Loucy (cell line): ENCODE measurements at regions not wholly inside any gene's neighbourhood (a gene's known extent, or its start where the extent isn't known, plus 50 kb on each side); places are given as distances from the start of the nearest gene placed in this dataset.
"Not testable (repeated sequence)": the region's sequence is repeated elsewhere in the genome, so short reads cannot be mapped to it uniquely, and the experiment has no call there.

Source experiments
- H2AFZ ChIP-seq: fragments of 200-600 bp; sonication (generic); 2 replicates; pipeline ENCODE4 v1.6.0; 2016; ENCODE audit warnings: antibody characterized with exemption, mild to moderate bottlenecking, low read length, moderate library complexity
- H3F3A ChIP-seq: fragments of 200-600 bp; 2 replicates; pipeline ENCODE4 v1.6.0; 2016; ENCODE audit warnings: antibody characterized with exemption, low read depth, mild to moderate bottlenecking
- H3K27me3 ChIP-seq: fragments of 200-600 bp; sonication (generic); 2 replicates; pipeline ENCODE4 v1.6.1; 2014; ENCODE audit warnings: low read length, mild to moderate bottlenecking; ENCODE audit not compliant: insufficient read depth, poor library complexity, severe bottlenecking
- H3K36me3 ChIP-seq: fragments of 200-600 bp; sonication (generic); 2 replicates; pipeline ENCODE4 v1.6.1; 2016; ENCODE audit warnings: low read length; ENCODE audit not compliant: insufficient read depth
- H3K4me1 ChIP-seq: fragments of 200-600 bp; sonication (generic); 2 replicates; pipeline ENCODE4 v1.5.1; 2014; ENCODE audit warnings: low read length, mild to moderate bottlenecking; ENCODE audit not compliant: insufficient read depth, poor library complexity, severe bottlenecking
- H3K4me2 ChIP-seq: fragments of 200-600 bp; sonication (generic); 2 replicates; pipeline ENCODE4 v1.6.0; 2014; ENCODE audit warnings: antibody characterized with exemption, low read length, low read depth, mild to moderate bottlenecking; ENCODE audit not compliant: poor library complexity, severe bottlenecking
- H3K4me3 ChIP-seq: fragments of 200-600 bp; sonication (generic); 2 replicates; pipeline ENCODE4 v1.5.1; 2014; ENCODE audit warnings: low read length, mild to moderate bottlenecking, mixed read lengths; ENCODE audit not compliant: poor library complexity, severe bottlenecking
- H3K79me2 ChIP-seq: fragments of 200-600 bp; sonication (generic); 2 replicates; pipeline ENCODE4 v1.6.1; 2014; ENCODE audit warnings: low read length; ENCODE audit not compliant: insufficient read depth
- H3K9ac ChIP-seq: fragments of 200-600 bp; sonication (generic); 2 replicates; pipeline ENCODE4 v1.6.0; 2014; ENCODE audit warnings: mild to moderate bottlenecking, low read depth, low read length, moderate library complexity; ENCODE audit not compliant: poor library complexity, severe bottlenecking
- H3K9me2 ChIP-seq: fragments of 200-600 bp; sonication (generic); replicated peaks from 2 replicates; pipeline ENCODE4 v1.6.1; 2016; ENCODE audit warnings: low read depth, low read length, mixed read lengths
- H3K9me3 ChIP-seq: fragments of 200-600 bp; sonication (generic); 2 replicates; pipeline ENCODE4 v1.6.1; 2014; ENCODE audit warnings: mild to moderate bottlenecking, antibody characterized with exemption, low read length, low read depth; ENCODE audit not compliant: insufficient read depth
- H4K20me1 ChIP-seq: fragments of 200-600 bp; sonication (generic); 2 replicates; pipeline ENCODE4 v1.6.0; 2014; ENCODE audit warnings: antibody characterized with exemption, low read length, mild to moderate bottlenecking; ENCODE audit not compliant: insufficient read depth, poor library complexity, severe bottlenecking
- EZH2phosphoT487 ChIP-seq: fragments of 200-600 bp; IDR thresholded peaks from 2 replicates; pipeline ENCODE4 v1.6.1; 2018; ENCODE audit warnings: antibody characterized with exemption, mild to moderate bottlenecking, moderate library complexity, borderline replicate concordance
- TF ChIP-seq, protein P1 (sequence below): fragments of 200-600 bp; sonication (generic); conservative IDR thresholded peaks from 2 replicates; pipeline ENCODE4 v1.5.1; 2014; ENCODE audit warnings: mild to moderate bottlenecking, antibody characterized with exemption, low read length

- Histone ChIP-seq H3K9ac (no peak overlapping the region), H3K79me2 (no peaks in the 10 kb centered on the region), H3F3A (no peaks in the 10 kb centered on the region), H3K4me1 (peaks cover 38% of the 10 kb centered on the region), H3K9me3 (no peaks in the 10 kb centered on the region), H3K27me3 (no peaks in the 10 kb centered on the region), H2AFZ (no peak overlapping the region), H4K20me1 (no peaks in the 10 kb centered on the region), H3K4me2 (no peak overlapping the region), H3K36me3 (no peaks in the 10 kb centered on the region), H3K4me3 (no peak overlapping the region), H3K9me2 (no peaks in the 10 kb centered on the region)
- TF ChIP-seq EZH2phosphoT487: no peak
- TF ChIP-seq, protein P1, sequence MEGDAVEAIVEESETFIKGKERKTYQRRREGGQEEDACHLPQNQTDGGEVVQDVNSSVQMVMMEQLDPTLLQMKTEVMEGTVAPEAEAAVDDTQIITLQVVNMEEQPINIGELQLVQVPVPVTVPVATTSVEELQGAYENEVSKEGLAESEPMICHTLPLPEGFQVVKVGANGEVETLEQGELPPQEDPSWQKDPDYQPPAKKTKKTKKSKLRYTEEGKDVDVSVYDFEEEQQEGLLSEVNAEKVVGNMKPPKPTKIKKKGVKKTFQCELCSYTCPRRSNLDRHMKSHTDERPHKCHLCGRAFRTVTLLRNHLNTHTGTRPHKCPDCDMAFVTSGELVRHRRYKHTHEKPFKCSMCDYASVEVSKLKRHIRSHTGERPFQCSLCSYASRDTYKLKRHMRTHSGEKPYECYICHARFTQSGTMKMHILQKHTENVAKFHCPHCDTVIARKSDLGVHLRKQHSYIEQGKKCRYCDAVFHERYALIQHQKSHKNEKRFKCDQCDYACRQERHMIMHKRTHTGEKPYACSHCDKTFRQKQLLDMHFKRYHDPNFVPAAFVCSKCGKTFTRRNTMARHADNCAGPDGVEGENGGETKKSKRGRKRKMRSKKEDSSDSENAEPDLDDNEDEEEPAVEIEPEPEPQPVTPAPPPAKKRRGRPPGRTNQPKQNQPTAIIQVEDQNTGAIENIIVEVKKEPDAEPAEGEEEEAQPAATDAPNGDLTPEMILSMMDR: no peak
These were observed 81.2 kb upstream of the RUNX3 start for GRCh38 chr1:25011275-25011674.

GRCh38 chr1:25009671-25010262, 79.7 kb upstream of the RUNX3 start:
- peaks cover 51% of the 10 kb centered on the region for H3K4me1 ChIP-seq
- H4K20me1 ChIP-seq: no peaks in the 10 kb centered on the region
- no peak overlapping the region for H3K9ac ChIP-seq
- no peaks in the 10 kb centered on the region for H3K9me3 ChIP-seq
- H3K9me2 ChIP-seq: no peaks in the 10 kb centered on the region
- H3K79me2 ChIP-seq: no peaks in the 10 kb centered on the region
- H2AFZ ChIP-seq: no peak overlapping the region
- H3K4me3 ChIP-seq: no peak overlapping the region
- TF ChIP-seq, protein P1: no peak
- no peaks in the 10 kb centered on the region for H3K36me3 ChIP-seq
- H3K4me2 ChIP-seq: no peak overlapping the region
- H3K27me3 ChIP-seq: no peaks in the 10 kb centered on the region
- H3F3A ChIP-seq: no peaks in the 10 kb centered on the region

DNA sequence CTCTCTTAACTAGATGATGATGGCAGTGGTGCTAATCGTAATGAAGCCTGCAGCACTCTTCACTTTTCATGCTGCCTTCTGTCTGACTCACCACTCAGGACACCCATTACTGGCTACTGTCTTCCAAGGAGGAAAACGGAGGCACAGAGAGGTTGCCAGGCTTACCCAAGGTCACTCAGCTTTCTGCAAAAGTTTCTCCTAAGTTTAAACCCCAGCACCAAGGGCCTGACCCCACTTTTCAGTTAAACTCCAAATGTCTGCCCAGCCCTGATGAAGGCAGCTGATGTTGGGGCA, 78.1 kb upstream of the RUNX3 start:
- H3K4me1 ChIP-seq: peaks cover 64% of the 10 kb centered on the region
- no peaks in the 10 kb centered on the region for H3K9me2 ChIP-seq
- H2AFZ ChIP-seq: no peak overlapping the region
- H3K36me3 ChIP-seq: no peaks in the 10 kb centered on the region
- no peaks in the 10 kb centered on the region for H3K79me2 ChIP-seq
- H3K9me3 ChIP-seq: no peaks in the 10 kb centered on the region
- H3K9ac ChIP-seq: no peak overlapping the region
- H3K4me2 ChIP-seq: no peak overlapping the region
- no peaks in the 10 kb centered on the region for H3K27me3 ChIP-seq
- H3F3A ChIP-seq: no peaks in the 10 kb centered on the region
- H4K20me1 ChIP-seq: no peaks in the 10 kb centered on the region
- TF ChIP-seq EZH2phosphoT487: no peak
- TF ChIP-seq, protein P1: no peak
- H3K4me3 ChIP-seq: no peak overlapping the region

DNA sequence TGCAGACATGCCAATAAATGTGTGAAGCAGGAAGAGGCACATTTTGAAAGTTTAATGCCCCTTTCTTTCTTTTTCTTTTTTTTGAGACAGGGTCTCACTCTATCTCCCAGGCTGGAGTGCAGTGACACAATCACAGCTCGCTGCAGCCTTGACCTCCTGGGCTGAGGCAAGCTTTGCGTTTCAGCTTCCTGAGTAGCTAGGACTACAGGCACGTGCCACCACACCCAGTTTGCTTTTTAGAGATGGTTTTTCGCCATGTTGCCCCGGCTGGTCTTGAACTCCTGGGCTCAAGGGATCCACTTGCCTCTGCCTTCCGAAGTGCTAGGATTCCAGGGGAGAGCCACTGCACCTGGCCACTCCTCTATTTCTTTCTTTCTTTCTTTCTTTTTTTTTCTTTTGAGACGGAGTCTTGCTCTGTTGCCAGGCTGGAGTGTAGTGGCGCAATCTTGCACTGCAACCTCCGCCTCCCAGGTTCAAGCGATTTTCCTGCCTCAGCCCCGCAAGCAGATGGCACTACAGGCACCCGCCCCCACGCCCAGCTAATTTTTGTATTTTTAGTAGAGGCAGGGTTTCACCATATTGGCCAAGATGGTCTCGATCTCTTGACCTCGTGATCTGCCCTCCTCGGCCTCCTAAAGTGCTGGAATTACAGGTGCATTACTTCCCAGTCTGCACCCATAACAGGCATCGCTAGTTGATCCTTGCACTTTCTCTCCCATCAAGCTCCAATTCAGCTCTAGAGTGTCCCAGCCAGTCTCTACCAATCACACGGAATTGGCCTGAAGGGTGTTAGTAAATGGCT, 77.5 kb upstream of the RUNX3 start:
- H3K4me1 ChIP-seq: peaks cover 64% of the 10 kb centered on the region
- not testable (repeated sequence) for H2AFZ ChIP-seq, H3K36me3 ChIP-seq, H3K9ac ChIP-seq, H3K27me3 ChIP-seq, H3K4me3 ChIP-seq, H3K79me2 ChIP-seq, H3K9me3 ChIP-seq, H4K20me1 ChIP-seq, H3K4me2 ChIP-seq, H3F3A ChIP-seq, H3K9me2 ChIP-seq
